CD4-positive, alpha-beta T cell (primary cell): ENCODE measurements at regions not wholly inside any gene's neighbourhood (a gene's known extent, or its start where the extent isn't known, plus 50 kb on each side); places are given as distances from the start of the nearest gene placed in this dataset.

Experiments
- ATAC-seq: fragments of 200-7000 bp; cut with Tn5 transposase; one replicate; pipeline ENCODE4 v1.10.0; 2022; ENCODE audit warnings: mild to moderate bottlenecking; ENCODE audit not compliant: poor library complexity
- CTCF ChIA-PET: fragments of 350-600 bp; sonication (Branson Sonifier 250); formaldehyde crosslinking; loops from one replicate; lab custom pipeline; 2021; ENCODE audit warnings: antibody characterized with exemption, inconsistent platforms; lab: Charles Lee
- POLR2A ChIA-PET: fragments of 350-600 bp; sonication (Branson Sonifier 250); formaldehyde crosslinking; loops from one replicate; lab custom pipeline; 2021; ENCODE audit warnings: antibody characterized with exemption, inconsistent platforms; lab: Charles Lee
- DNase-seq, 14 experiments: peaks; one replicate each; pipeline ENCODE4 v3.0.0-alpha.2; 2013 to 2020; ENCODE audit warnings: mixed read lengths in 2 of 14
- H3K27ac ChIP-seq, 2 donors: one replicate each; pipeline versions ENCODE4 v1.5.1 to v1.7.0; 2013; ENCODE audit warnings: low read length in 2 of 2, low read depth in 1 of 2, mild to moderate bottlenecking in 1 of 2
- H3K27me3 ChIP-seq, 2 experiments: 1 replicate in 1 of 2; 2 replicates in 1 of 2; pipeline versions ENCODE4 v1.6.1 to v1.7.0; 2013; ENCODE audit warnings: low read length in 2 of 2, control low read depth in 1 of 2, mild to moderate bottlenecking in 1 of 2, moderate library complexity in 1 of 2; ENCODE audit not compliant: insufficient read depth in 2 of 2, control insufficient read depth in 1 of 2
- H3K36me3 ChIP-seq: one replicate; pipeline ENCODE4 v1.6.1; 2013; ENCODE audit warnings: low read length, control low read depth; ENCODE audit not compliant: insufficient read depth
- H3K4me1 ChIP-seq: one replicate; pipeline ENCODE4 v1.6.1; 2013; ENCODE audit warnings: low read length, control low read depth; ENCODE audit not compliant: insufficient read depth
- H3K4me3 ChIP-seq: one replicate; pipeline ENCODE4 v1.5.1; 2013; ENCODE audit warnings: mild to moderate bottlenecking, low read length, moderate library complexity
- H3K9me3 ChIP-seq, 2 experiments: 1 replicate in 1 of 2; 2 replicates in 1 of 2; pipeline versions ENCODE4 v1.6.1 to v1.7.0; 2013; ENCODE audit warnings: low read length in 2 of 2, mild to moderate bottlenecking in 2 of 2, control low read depth in 1 of 2, moderate library complexity in 1 of 2; ENCODE audit not compliant: control insufficient read depth in 1 of 2, insufficient read depth in 1 of 2
- H3K27ac Mint-ChIP-seq: one replicate; pipeline ENCODE4 v1.8.0; 2020; ENCODE audit warnings: mixed read lengths
- H3K27me3 Mint-ChIP-seq: one replicate; pipeline ENCODE4 v1.8.0; 2021; ENCODE audit warnings: mixed read lengths
- H3K36me3 Mint-ChIP-seq: one replicate; pipeline ENCODE4 v1.8.0; 2021; ENCODE audit warnings: low read depth, mixed read lengths
- H3K4me1 Mint-ChIP-seq: one replicate; pipeline ENCODE4 v1.8.0; 2021; ENCODE audit warnings: low read depth, mixed read lengths
- H3K4me3 Mint-ChIP-seq: one replicate; pipeline ENCODE4 v1.8.0; 2020; ENCODE audit warnings: mild to moderate bottlenecking, mixed read lengths
- H3K9me3 Mint-ChIP-seq: one replicate; pipeline ENCODE4 v1.8.0; 2020; ENCODE audit warnings: mixed read lengths
- intact Hi-C, 2 experiments: fragments of 100-400 bp; cut with DNase I in 1 of 2; cut with micrococcal nuclease in 1 of 2; formaldehyde crosslinking; loops; one replicate each; pipeline versions ENCODE4 v1.15.1 to v1.9.0; 2023 to 2025; cut with DNase I, micrococcal nuclease
- TF ChIP-seq, protein P1 (sequence below): fragments of 200-600 bp; IDR thresholded peaks from one replicate; pipeline ENCODE4 v1.8.0; 2022; ENCODE audit warnings: antibody characterized with exemption, mild to moderate bottlenecking

DNA sequence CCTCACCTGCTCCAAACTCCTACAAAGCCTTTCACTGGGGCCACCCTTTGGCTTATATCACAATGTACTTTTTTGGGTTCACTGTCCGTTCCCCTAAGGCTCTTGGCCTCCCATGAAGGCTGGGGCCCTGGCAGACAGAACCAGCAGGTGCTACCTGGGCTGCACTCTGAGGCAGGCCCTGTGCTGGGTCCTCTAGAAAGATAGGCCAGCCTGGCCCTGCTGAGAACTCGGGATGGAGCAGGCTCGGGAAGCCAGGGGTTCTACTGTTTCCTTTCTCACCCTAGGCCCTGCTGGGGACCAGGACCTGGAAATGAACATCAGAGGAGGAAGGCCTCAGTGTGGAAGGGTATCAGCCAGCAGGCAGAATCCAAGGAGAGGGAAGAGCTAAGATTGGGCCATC, 79.5 kb downstream of the MRPL14 start:
- Histone ChIP-seq H3K4me3 (no peak overlapping the region), H3K27me3 (no peaks in the 10 kb centered on the region), H3K4me1 (no peaks in the 10 kb centered on the region), H3K9me3 (no peaks in the 10 kb centered on the region), H3K36me3 (no peaks in the 10 kb centered on the region), H3K27ac (no peak overlapping the region)
- H3K4me1 Mint-ChIP-seq, result no peaks in the 10 kb centered on the region
- no peak overlapping the region for H3K27ac Mint-ChIP-seq
- ATAC-seq (no peak), DNase-seq (no peak)
- TF ChIP-seq, protein P1, sequence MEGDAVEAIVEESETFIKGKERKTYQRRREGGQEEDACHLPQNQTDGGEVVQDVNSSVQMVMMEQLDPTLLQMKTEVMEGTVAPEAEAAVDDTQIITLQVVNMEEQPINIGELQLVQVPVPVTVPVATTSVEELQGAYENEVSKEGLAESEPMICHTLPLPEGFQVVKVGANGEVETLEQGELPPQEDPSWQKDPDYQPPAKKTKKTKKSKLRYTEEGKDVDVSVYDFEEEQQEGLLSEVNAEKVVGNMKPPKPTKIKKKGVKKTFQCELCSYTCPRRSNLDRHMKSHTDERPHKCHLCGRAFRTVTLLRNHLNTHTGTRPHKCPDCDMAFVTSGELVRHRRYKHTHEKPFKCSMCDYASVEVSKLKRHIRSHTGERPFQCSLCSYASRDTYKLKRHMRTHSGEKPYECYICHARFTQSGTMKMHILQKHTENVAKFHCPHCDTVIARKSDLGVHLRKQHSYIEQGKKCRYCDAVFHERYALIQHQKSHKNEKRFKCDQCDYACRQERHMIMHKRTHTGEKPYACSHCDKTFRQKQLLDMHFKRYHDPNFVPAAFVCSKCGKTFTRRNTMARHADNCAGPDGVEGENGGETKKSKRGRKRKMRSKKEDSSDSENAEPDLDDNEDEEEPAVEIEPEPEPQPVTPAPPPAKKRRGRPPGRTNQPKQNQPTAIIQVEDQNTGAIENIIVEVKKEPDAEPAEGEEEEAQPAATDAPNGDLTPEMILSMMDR, result no peak
- ChIA-PET CTCF (no interaction called here), POLR2A (no interaction called here)
- H3K4me3 Mint-ChIP-seq, result no peak overlapping the region
- no peaks in the 10 kb centered on the region for H3K27me3 Mint-ChIP-seq
- no peaks in the 10 kb centered on the region for H3K9me3 Mint-ChIP-seq
- no peaks in the 10 kb centered on the region for H3K36me3 Mint-ChIP-seq
- intact Hi-C loops, result no loop called here

DNA sequence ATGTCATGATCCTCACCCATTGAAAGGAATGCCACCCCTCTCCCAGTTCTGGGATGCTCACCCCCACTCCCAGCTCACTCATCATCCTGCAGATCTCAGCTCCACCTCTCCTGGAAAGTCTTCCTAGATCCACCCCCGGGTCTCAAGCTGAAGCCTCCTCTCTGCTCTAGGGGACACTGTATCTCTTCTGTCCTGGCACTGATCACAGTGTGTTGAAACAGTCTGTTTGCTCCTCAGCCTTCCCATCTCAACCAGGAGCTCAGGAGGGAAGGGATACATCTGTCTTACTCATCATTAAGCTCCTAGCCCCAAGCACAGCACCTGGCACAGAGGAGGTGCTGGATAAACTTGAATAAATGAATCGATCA, 80.1 kb downstream of the MRPL14 start:
- Histone ChIP-seq H3K4me1 (no peaks in the 10 kb centered on the region), H3K4me3 (no peak overlapping the region), H3K36me3 (no peaks in the 10 kb centered on the region), H3K27me3 (no peaks in the 10 kb centered on the region), H3K9me3 (no peaks in the 10 kb centered on the region), H3K27ac (no peak overlapping the region)
- Mint-ChIP-seq H3K27me3 (no peaks in the 10 kb centered on the region), H3K9me3 (no peaks in the 10 kb centered on the region), H3K4me1 (no peaks in the 10 kb centered on the region), H3K27ac (no peak overlapping the region), H3K36me3 (no peaks in the 10 kb centered on the region), H3K4me3 (no peak overlapping the region)
- no peak for DNase-seq
- no peak for ATAC-seq
- intact Hi-C loops, result no loop called here
- CTCF ChIA-PET, result no interaction called here
- TF ChIP-seq, protein P1, result no peak
- POLR2A ChIA-PET, result no interaction called here

DNA sequence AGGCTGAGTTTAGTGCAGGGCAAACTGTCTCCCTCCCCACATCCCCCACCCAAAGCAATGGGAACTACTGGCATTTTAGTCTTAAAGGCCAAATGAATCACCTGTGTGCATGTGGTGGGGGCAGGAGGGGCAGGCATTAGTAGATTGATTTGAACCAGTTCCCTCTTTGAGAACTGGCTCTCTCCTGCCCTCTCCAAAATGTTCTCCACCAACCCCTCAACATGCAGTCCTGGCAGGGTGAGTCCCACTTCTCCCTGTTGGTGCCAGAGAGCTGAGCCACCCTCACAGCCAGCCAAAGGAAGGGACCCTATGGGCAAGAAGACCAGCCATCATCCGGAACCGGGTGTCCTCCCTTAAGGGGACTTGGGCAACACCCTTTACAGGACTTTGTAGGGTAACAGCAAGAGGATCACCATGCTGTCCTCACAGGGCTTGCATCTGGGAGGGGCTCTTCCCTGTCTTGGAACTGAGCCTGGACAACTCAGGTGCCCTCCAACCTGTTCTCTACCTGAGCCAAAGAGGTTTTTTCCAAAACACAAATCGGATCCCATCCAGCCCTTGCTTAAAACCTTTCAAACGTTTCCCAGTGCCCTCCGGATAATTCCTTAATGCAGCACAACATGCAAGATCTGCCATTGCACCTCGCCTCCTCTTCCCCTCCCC, 80.6 kb downstream of the MRPL14 start:
- H3K4me1 ChIP-seq, result no peaks in the 10 kb centered on the region
- no peaks in the 10 kb centered on the region for H3K27me3 ChIP-seq
- H3K36me3 ChIP-seq, result no peaks in the 10 kb centered on the region
- intact Hi-C loops, result no loop called here
- no peak overlapping the region for H3K4me3 ChIP-seq
- Mint-ChIP-seq H3K27me3 (no peaks in the 10 kb centered on the region), H3K36me3 (no peaks in the 10 kb centered on the region), H3K27ac (no peak overlapping the region), H3K9me3 (no peaks in the 10 kb centered on the region), H3K4me1 (no peaks in the 10 kb centered on the region), H3K4me3 (no peak overlapping the region)
- CTCF ChIA-PET, result no interaction called here
- no peak overlapping the region for H3K27ac ChIP-seq
- POLR2A ChIA-PET, result no interaction called here
- no peaks in the 10 kb centered on the region for H3K9me3 ChIP-seq
- TF ChIP-seq, protein P1, result no peak
- no peak for DNase-seq
- ATAC-seq, result no peak
